Upper lobe of left lung (tissue), 4 donors: ENCODE measurements at regions not wholly inside any gene's neighbourhood (a gene's known extent, or its start where the extent isn't known, plus 50 kb on each side); places are given as distances from the start of the nearest gene placed in this dataset.

Experiments
- EP300 ChIP-seq, 4 donors: sonication (generic); formaldehyde crosslinking; IDR thresholded peaks; one replicate each; pipeline ENCODE4 v1.5.1; 2017; ENCODE audit warnings: antibody characterized with exemption in 4 of 4, control low read depth in 2 of 4
- POLR2A ChIP-seq, 4 donors: fragments of 450-650 bp; IDR thresholded peaks; one replicate each; pipeline ENCODE4 v1.5.1; 2016 to 2017; ENCODE audit warnings: antibody characterized with exemption in 4 of 4, mild to moderate bottlenecking in 2 of 4
- POLR2AphosphoS5 ChIP-seq, 2 donors: sonication (generic); formaldehyde crosslinking; IDR thresholded peaks; one replicate each; pipeline ENCODE4 v1.5.1; 2017; ENCODE audit warnings: antibody characterized with exemption in 2 of 2
- TF ChIP-seq, protein P1 (sequence below), 6 experiments: fragments of 450-650 bp in 4 of 6; fragments of 200-600 bp in 2 of 6; sonication (generic) in 2 of 6; IDR thresholded peaks; one replicate each; pipeline ENCODE4 v1.5.1; 2016 to 2019; ENCODE audit warnings: antibody characterized with exemption in 6 of 6

DNA sequence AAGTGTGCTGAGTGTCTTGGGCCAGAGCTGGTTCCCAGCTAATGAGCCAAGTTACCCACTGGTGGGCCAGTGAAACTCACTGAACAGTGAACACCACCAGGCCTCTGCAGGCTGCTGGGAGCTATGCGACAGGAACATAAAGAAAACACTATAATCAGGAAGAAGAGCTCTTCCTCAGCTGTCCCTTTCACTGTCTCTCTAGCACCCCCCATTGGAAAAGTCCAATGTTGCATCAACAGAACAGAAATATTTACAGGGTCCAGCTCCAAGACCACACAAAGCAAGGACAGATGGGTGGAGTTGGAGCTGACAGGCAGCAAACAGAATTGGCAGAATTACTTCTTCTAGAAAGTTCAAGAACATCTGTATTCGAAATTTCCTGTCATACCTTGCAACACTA lies 903.6 kb upstream of the TMEM132C start:
- TF ChIP-seq, protein P1, sequence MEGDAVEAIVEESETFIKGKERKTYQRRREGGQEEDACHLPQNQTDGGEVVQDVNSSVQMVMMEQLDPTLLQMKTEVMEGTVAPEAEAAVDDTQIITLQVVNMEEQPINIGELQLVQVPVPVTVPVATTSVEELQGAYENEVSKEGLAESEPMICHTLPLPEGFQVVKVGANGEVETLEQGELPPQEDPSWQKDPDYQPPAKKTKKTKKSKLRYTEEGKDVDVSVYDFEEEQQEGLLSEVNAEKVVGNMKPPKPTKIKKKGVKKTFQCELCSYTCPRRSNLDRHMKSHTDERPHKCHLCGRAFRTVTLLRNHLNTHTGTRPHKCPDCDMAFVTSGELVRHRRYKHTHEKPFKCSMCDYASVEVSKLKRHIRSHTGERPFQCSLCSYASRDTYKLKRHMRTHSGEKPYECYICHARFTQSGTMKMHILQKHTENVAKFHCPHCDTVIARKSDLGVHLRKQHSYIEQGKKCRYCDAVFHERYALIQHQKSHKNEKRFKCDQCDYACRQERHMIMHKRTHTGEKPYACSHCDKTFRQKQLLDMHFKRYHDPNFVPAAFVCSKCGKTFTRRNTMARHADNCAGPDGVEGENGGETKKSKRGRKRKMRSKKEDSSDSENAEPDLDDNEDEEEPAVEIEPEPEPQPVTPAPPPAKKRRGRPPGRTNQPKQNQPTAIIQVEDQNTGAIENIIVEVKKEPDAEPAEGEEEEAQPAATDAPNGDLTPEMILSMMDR (IDR thresholded peaks at IDR 0.05), result no peak
- TF ChIP-seq POLR2AphosphoS5 (IDR thresholded peaks at IDR 0.05) (no peak), EP300 (IDR thresholded peaks at IDR 0.05) (no peak), POLR2A (IDR thresholded peaks at IDR 0.05) (no peak)
